Astrocyte of the cerebellum (primary cell): ENCODE measurements at regions not wholly inside any gene's neighbourhood (a gene's known extent, or its start where the extent isn't known, plus 50 kb on each side); places are given as distances from the start of the nearest gene placed in this dataset.

Experiments
- DNase-seq: peaks from one replicate; pipeline ENCODE4 v3.0.0-alpha.2; 2011; ENCODE audit warnings: low read depth
- H3K4me3 ChIP-seq: 2 replicates; pipeline ENCODE4 v1.5.1; 2011; ENCODE audit warnings: mild to moderate bottlenecking, low read depth, low read length, moderate library complexity
- in situ Hi-C: cut with HindIII; loops from 2 replicates; pipeline ENCODE4 v1.10.0; 2017; ENCODE audit warnings: low sequenced_read_pairs
- TF ChIP-seq, protein P1 (sequence below): IDR thresholded peaks from 2 replicates; pipeline ENCODE4 v1.5.1; 2012; ENCODE audit warnings: low read length, low read depth, moderate library complexity, mild to moderate bottlenecking; ENCODE audit errors: missing control alignments

GRCh38 chr1:9183898-9184297 is 50.7 kb upstream of the H6PD start:
- H3K4me3 ChIP-seq = peak overlapping the region; percentile 71
- in situ Hi-C loops = no loop called here
- TF ChIP-seq, protein P1, sequence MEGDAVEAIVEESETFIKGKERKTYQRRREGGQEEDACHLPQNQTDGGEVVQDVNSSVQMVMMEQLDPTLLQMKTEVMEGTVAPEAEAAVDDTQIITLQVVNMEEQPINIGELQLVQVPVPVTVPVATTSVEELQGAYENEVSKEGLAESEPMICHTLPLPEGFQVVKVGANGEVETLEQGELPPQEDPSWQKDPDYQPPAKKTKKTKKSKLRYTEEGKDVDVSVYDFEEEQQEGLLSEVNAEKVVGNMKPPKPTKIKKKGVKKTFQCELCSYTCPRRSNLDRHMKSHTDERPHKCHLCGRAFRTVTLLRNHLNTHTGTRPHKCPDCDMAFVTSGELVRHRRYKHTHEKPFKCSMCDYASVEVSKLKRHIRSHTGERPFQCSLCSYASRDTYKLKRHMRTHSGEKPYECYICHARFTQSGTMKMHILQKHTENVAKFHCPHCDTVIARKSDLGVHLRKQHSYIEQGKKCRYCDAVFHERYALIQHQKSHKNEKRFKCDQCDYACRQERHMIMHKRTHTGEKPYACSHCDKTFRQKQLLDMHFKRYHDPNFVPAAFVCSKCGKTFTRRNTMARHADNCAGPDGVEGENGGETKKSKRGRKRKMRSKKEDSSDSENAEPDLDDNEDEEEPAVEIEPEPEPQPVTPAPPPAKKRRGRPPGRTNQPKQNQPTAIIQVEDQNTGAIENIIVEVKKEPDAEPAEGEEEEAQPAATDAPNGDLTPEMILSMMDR = no peak
- DNase-seq = no peak

DNA sequence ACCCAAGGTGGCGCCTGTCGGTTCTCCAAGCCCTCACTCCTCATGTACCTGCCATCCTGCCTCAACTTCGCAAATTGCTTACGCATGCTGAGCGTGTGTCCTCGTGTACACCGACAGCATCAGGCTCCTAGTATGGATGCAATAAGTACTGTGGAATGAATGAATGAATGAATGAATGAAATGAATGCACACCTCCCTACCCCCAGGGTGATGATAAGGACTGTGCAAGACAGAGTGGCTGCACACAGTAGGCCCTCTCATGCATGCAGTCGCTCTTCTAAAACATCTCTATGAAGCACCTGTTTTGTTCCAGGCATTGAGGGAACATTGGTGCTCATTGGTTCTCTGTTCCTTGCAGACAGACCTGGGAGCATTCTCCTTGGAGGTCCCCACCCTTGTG is 49.8 kb upstream of the H6PD start:
- no peak overlapping the region for H3K4me3 ChIP-seq
- no peak for DNase-seq
- TF ChIP-seq, protein P1 = no peak
- in situ Hi-C loops = loop anchor here (5.0 kb wide), 2 partner anchors 42 to 97 kb away; no protein-coding TSS in a partner anchor
